Testis (tissue), 2 donors: ENCODE measurements at regions not wholly inside any gene's neighbourhood (a gene's known extent, or its start where the extent isn't known, plus 50 kb on each side); places are given as distances from the start of the nearest gene placed in this dataset.

Source experiments
- DNase-seq: peaks from one replicate; pipeline ENCODE4 v3.0.0-alpha.2; 2019
- H3K27ac ChIP-seq, 2 donors: fragments of 200-600 bp; sonication (generic); one replicate each; pipeline ENCODE4 v1.5.1; 2019
- H3K27me3 ChIP-seq: fragments of 200-600 bp; sonication (generic); one replicate; pipeline ENCODE4 v1.5.1; 2019
- H3K36me3 ChIP-seq: fragments of 200-600 bp; sonication (generic); one replicate; pipeline ENCODE4 v1.5.1; 2017; ENCODE audit warnings: low read depth; ENCODE audit errors: missing control alignments
- H3K4me1 ChIP-seq: fragments of 200-600 bp; sonication (generic); one replicate; pipeline ENCODE4 v1.5.1; 2019
- H3K4me3 ChIP-seq, 2 donors: fragments of 200-600 bp; sonication (generic); one replicate each; pipeline ENCODE4 v1.5.1; 2017 to 2019
- H3K9me3 ChIP-seq: fragments of 200-600 bp; sonication (generic); one replicate; pipeline ENCODE4 v1.5.1; 2017
- CTCF ChIP-seq, 3 experiments: fragments of 450-650 bp in 2 of 3; fragments of 200-600 bp in 1 of 3; sonication (generic) in 1 of 3; IDR thresholded peaks; one replicate each; pipeline ENCODE4 v1.5.1; 2016 to 2019; ENCODE audit warnings: antibody characterized with exemption in 3 of 3, mild to moderate bottlenecking in 2 of 3, moderate library complexity in 1 of 3
- POLR2A ChIP-seq: fragments of 450-650 bp; IDR thresholded peaks from one replicate; pipeline ENCODE4 v1.6.1; 2017; ENCODE audit warnings: antibody characterized with exemption, mild to moderate bottlenecking, moderate library complexity
- WGBS, 2 donors: methylation state at CpG; one replicate each; pipeline ENCODE4 v1.1.5; 2018; 5-methylcytosine and 5-hydroxymethylcytosine counted together
- intact Hi-C: fragments of 100-400 bp; cut with DNase I; formaldehyde crosslinking; loops from one replicate; pipeline ENCODE4 v1.15.1; 2023; ENCODE audit warnings: low total_unique reads

- DNase-seq = no peak
- intact Hi-C loops = no loop called here
- TF ChIP-seq POLR2A = no peak
- no peak for TF ChIP-seq CTCF (IDR thresholded peaks at IDR 0.05)
- Histone ChIP-seq H3K27me3 (no peaks in the 10 kb centered on the region), H3K9me3 (no peaks in the 10 kb centered on the region), H3K36me3 (no peaks in the 10 kb centered on the region), H3K4me3 (no peak overlapping the region), H3K27ac (no peak overlapping the region), H3K4me1 (no peaks in the 10 kb centered on the region)
- 87 to 88% methylated on average over 2 of the region's 2 CpGs for WGBS, 2 donors
Observed at GRCh38 chr5:4185127-4185526, 589.5 kb downstream of the IRX1 start.

- 78 to 89% methylated on average over 4 of the region's 4 CpGs for WGBS, 2 donors
- no peak for TF ChIP-seq CTCF (IDR thresholded peaks at IDR 0.05)
- TF ChIP-seq POLR2A = no peak
Observed at GRCh38 chr5:4188704-4189103, 593.1 kb downstream of the IRX1 start.

GRCh38 chr5:4189317-4189716 is 593.7 kb downstream of the IRX1 start:
- Histone ChIP-seq H3K27me3 (no peaks in the 10 kb centered on the region), H3K4me3 (no peak overlapping the region), H3K9me3 (no peaks in the 10 kb centered on the region), H3K4me1 (no peaks in the 10 kb centered on the region), H3K36me3 (no peaks in the 10 kb centered on the region), H3K27ac (no peak overlapping the region)
- TF ChIP-seq CTCF (IDR thresholded peaks at IDR 0.05) = no peak
- TF ChIP-seq POLR2A = no peak
- DNase-seq = no peak
- WGBS, 2 donors = 44% methylated on average over 2 of the region's 2 CpGs
- intact Hi-C loops = no loop called here

More at GRCh38 chr5:4188704-4189103, 593.1 kb downstream of the IRX1 start:
- H3K27me3 ChIP-seq = no peaks in the 10 kb centered on the region
- H3K27ac ChIP-seq = no peak overlapping the region
- DNase-seq = no peak
- intact Hi-C loops = no loop called here
- no peaks in the 10 kb centered on the region for H3K36me3 ChIP-seq
- H3K4me3 ChIP-seq = no peak overlapping the region
- no peaks in the 10 kb centered on the region for H3K4me1 ChIP-seq
- H3K9me3 ChIP-seq = no peaks in the 10 kb centered on the region

- H3K36me3 ChIP-seq = no peaks in the 10 kb centered on the region
- H3K27me3 ChIP-seq = no peaks in the 10 kb centered on the region
- no peak overlapping the region for H3K4me3 ChIP-seq
- intact Hi-C loops = no loop called here
- H3K4me1 ChIP-seq = no peaks in the 10 kb centered on the region
- TF ChIP-seq CTCF (IDR thresholded peaks at IDR 0.05) (no peak), POLR2A (no peak)
- no peak for DNase-seq
- no peak overlapping the region for H3K27ac ChIP-seq
- H3K9me3 ChIP-seq = no peaks in the 10 kb centered on the region
- 71 to 73% methylated on average over 3 of the region's 3 CpGs for WGBS, 2 donors
Observed at GRCh38 chr5:4191041-4191440, 595.4 kb downstream of the IRX1 start.

- no peak for DNase-seq
- no peaks in the 10 kb centered on the region for H3K36me3 ChIP-seq
- 61 to 75% methylated on average over 7 to 10 of the region's 10 CpGs for WGBS, 2 donors
- H3K27me3 ChIP-seq = no peaks in the 10 kb centered on the region
- H3K9me3 ChIP-seq = no peaks in the 10 kb centered on the region
- H3K27ac ChIP-seq = no peak overlapping the region
- intact Hi-C loops = no loop called here
- H3K4me3 ChIP-seq = no peak overlapping the region
- no peaks in the 10 kb centered on the region for H3K4me1 ChIP-seq
- no peak for TF ChIP-seq POLR2A
- no peak for TF ChIP-seq CTCF (IDR thresholded peaks at IDR 0.05)
Observed at GRCh38 chr5:4191703-4192102, 596.1 kb downstream of the IRX1 start.
